ENCODE measurements at regions not wholly inside any gene's neighbourhood (a gene's known extent, or its start where the extent isn't known, plus 50 kb on each side); places are given as distances from the start of the nearest gene placed in this dataset.

- TF ChIP-seq EZH2 (IDR thresholded peaks at IDR 0.05; ENCODE audit: borderline replicate concordance) (no peak), EZH2phosphoT487 (IDR thresholded peaks at IDR 0.05; ENCODE audit: low read depth, severe bottlenecking, unreplicated experiment) (no peak), CTCF (IDR thresholded peaks at IDR 0.05; ENCODE audit: poor library complexity) (no peak)
Measured at GRCh38 chr11:122019908-122020694, 95.9 kb downstream of the BLID start.

DNA sequence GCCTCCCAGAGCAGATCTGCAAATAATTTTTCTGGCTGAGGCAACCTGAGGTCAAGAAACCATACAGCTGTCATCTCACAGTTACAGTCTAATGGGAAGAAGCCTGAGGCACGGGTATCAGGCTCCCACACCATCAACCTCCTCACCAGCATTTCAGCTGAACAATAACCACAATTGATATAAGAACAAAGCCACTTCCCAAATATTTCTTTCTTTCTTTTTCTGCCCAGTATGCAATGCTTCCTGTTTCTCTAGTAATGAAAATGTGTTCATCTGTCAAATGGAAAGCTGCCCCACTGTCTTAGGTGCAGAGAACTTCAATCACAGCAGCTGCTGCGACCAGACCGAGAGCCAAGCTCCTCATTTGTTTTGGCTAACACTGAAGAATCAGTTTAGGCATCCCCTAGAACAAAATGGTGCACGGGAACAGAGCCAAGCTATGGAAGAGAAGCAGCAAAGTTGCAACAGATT is 108.4 kb downstream of the BLID start:
- Histone ChIP-seq H4K20me1 (ENCODE audit: insufficient read depth, poor library complexity, severe bottlenecking) (no peaks in the 10 kb centered on the region), H3K9me3 (ENCODE audit: low read depth) (no peaks in the 10 kb centered on the region), H3K4me3 (no peak overlapping the region), H3K27me3 (no peaks in the 10 kb centered on the region), H3K9me2 (replicated peaks; ENCODE audit: insufficient read depth) (no peaks in the 10 kb centered on the region), H3K4me2 (no peak overlapping the region), H3K27ac (no peak overlapping the region), H3K79me2 (no peaks in the 10 kb centered on the region), H3K36me3 (replicated peaks; ENCODE audit: insufficient read depth, low read depth) (no peaks in the 10 kb centered on the region), H2AFZ (no peak overlapping the region), H3K4me1 (ENCODE audit: insufficient read depth) (no peaks in the 10 kb centered on the region)
- no peak for TF ChIP-seq EZH2 (IDR thresholded peaks at IDR 0.05; ENCODE audit: borderline replicate concordance)
- no peak for TF ChIP-seq EZH2phosphoT487 (IDR thresholded peaks at IDR 0.05; ENCODE audit: low read depth, severe bottlenecking, unreplicated experiment)
- TF ChIP-seq CTCF (IDR thresholded peaks at IDR 0.05; ENCODE audit: poor library complexity), result no peak
- WGBS (ENCODE audit: low lambda C conversion rate, missing lambda C conversion rate), result 84% methylated on average over 4 of the region's 4 CpGs
- DNase-seq (ENCODE audit: low spot score), result no peak

More at GRCh38 chr11:122019908-122020694, 95.9 kb downstream of the BLID start:
- DNase-seq (ENCODE audit: low spot score), result no peak
- H3K36me3 ChIP-seq (replicated peaks; ENCODE audit: insufficient read depth, low read depth), result no peaks in the 10 kb centered on the region
- no peaks in the 10 kb centered on the region for H3K9me3 ChIP-seq (ENCODE audit: low read depth)
- H3K4me1 ChIP-seq (ENCODE audit: insufficient read depth), result no peaks in the 10 kb centered on the region
- no peaks in the 10 kb centered on the region for H3K79me2 ChIP-seq
- H3K27ac ChIP-seq, result no peak overlapping the region
- no peak overlapping the region for H3K4me3 ChIP-seq
- WGBS (ENCODE audit: low lambda C conversion rate, missing lambda C conversion rate), result 94% methylated on average over 3 of the region's 3 CpGs
- no peak overlapping the region for H2AFZ ChIP-seq
- no peak overlapping the region for H3K4me2 ChIP-seq
- H3K27me3 ChIP-seq, result no peaks in the 10 kb centered on the region
- no peaks in the 10 kb centered on the region for H3K9me2 ChIP-seq (replicated peaks; ENCODE audit: insufficient read depth)
- no peaks in the 10 kb centered on the region for H4K20me1 ChIP-seq (ENCODE audit: insufficient read depth, poor library complexity, severe bottlenecking)

DNA sequence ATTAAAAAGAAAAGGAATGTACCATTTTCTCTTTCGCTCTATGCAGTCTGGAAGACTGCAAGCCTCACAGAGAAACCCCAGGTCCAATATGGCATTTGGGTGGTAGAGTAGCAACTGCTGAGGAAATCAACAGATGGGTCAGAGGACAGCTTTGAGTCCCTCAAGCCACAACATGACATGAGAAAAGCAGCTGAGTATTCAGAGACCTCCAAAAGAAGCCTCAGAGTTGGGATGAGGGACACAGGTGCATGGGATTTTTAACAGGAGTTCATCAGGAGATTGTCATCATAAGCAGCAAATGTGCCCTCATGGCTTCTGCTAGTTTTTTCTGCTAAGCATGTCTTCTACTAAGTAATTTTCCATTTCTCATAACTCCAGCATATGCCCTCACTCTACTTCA is 111.6 kb downstream of the BLID start:
- Histone ChIP-seq H3K79me2 (no peaks in the 10 kb centered on the region), H3K27ac (no peak overlapping the region), H3K4me3 (no peak overlapping the region), H3K36me3 (replicated peaks; ENCODE audit: insufficient read depth, low read depth) (no peaks in the 10 kb centered on the region), H4K20me1 (ENCODE audit: insufficient read depth, poor library complexity, severe bottlenecking) (no peaks in the 10 kb centered on the region), H3K27me3 (no peaks in the 10 kb centered on the region), H3K4me1 (ENCODE audit: insufficient read depth) (no peaks in the 10 kb centered on the region), H3K9me3 (ENCODE audit: low read depth) (no peaks in the 10 kb centered on the region), H3K4me2 (no peak overlapping the region), H2AFZ (no peak overlapping the region), H3K9me2 (replicated peaks; ENCODE audit: insufficient read depth) (no peaks in the 10 kb centered on the region)
- no peak for DNase-seq (ENCODE audit: low spot score)
- 100% methylated on average over 1 of the region's 1 CpG for WGBS (ENCODE audit: low lambda C conversion rate, missing lambda C conversion rate)
- TF ChIP-seq EZH2phosphoT487 (IDR thresholded peaks at IDR 0.05; ENCODE audit: low read depth, severe bottlenecking, unreplicated experiment) (no peak), CTCF (IDR thresholded peaks at IDR 0.05; ENCODE audit: poor library complexity) (no peak), EZH2 (IDR thresholded peaks at IDR 0.05; ENCODE audit: borderline replicate concordance) (no peak)

All from hepatocyte (in vitro differentiated cells).